WTC11 (cell line): ENCODE measurements at regions not wholly inside any gene's neighbourhood (a gene's known extent, or its start where the extent isn't known, plus 50 kb on each side); places are given as distances from the start of the nearest gene placed in this dataset.

ENCODE experiments used
- CTCF ChIP-seq: fragments of 200-600 bp; IDR thresholded peaks from 2 replicates; pipeline ENCODE4 v1.8.0; 2022; ENCODE audit warnings: antibody characterized with exemption
- TF ChIP-seq, protein P1 (sequence below): sonication (generic); formaldehyde crosslinking; conservative IDR thresholded peaks from 2 replicates; pipeline ENCODE4 v1.8.1; 2022; ENCODE audit warnings: mild to moderate bottlenecking, missing genetic modification reagents

GRCh38 chr16:6977291-6977690, 355.4 kb upstream of the RBFOX1 start:
- no peak for TF ChIP-seq CTCF
- TF ChIP-seq, protein P1, sequence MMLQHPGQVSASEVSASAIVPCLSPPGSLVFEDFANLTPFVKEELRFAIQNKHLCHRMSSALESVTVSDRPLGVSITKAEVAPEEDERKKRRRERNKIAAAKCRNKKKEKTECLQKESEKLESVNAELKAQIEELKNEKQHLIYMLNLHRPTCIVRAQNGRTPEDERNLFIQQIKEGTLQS (CRISPR knock-in tag): no peak
